OCI-LY1 (cell line): ENCODE measurements at regions not wholly inside any gene's neighbourhood (a gene's known extent, or its start where the extent isn't known, plus 50 kb on each side); places are given as distances from the start of the nearest gene placed in this dataset.

Experiments used
- H2AFZ ChIP-seq: fragments of 200-600 bp; sonication (generic), shearing (Covaris generic); 2 replicates; pipeline ENCODE4 v1.6.0; 2014; ENCODE audit warnings: antibody characterized with exemption, mild to moderate bottlenecking, low read length
- H3F3A ChIP-seq: fragments of 200-600 bp; sonication (generic), shearing (Covaris generic); 2 replicates; pipeline ENCODE4 v1.6.0; 2014; ENCODE audit warnings: mild to moderate bottlenecking, antibody characterized with exemption, low read length, moderate library complexity; ENCODE audit not compliant: insufficient read depth
- H3K27ac ChIP-seq: fragments of 200-600 bp; sonication (generic); 2 replicates; pipeline ENCODE4 v1.5.1; 2014; ENCODE audit warnings: low read length, mixed run types, mild to moderate bottlenecking, low read depth; ENCODE audit not compliant: poor library complexity, severe bottlenecking
- H3K27me3 ChIP-seq: fragments of 200-600 bp; sonication (generic); 2 replicates; pipeline ENCODE4 v1.6.0; 2014; ENCODE audit warnings: antibody characterized with exemption, mild to moderate bottlenecking, low read length, moderate library complexity; ENCODE audit not compliant: insufficient read depth
- H3K36me3 ChIP-seq: fragments of 200-600 bp; sonication (generic); 2 replicates; pipeline ENCODE4 v1.6.1; 2014; ENCODE audit warnings: mild to moderate bottlenecking, antibody characterized with exemption, low read length, moderate library complexity, mixed read lengths; ENCODE audit not compliant: insufficient read depth
- H3K4me1 ChIP-seq: fragments of 200-600 bp; sonication (generic); 2 replicates; pipeline ENCODE4 v1.5.1; 2014; ENCODE audit warnings: mild to moderate bottlenecking, low read length, moderate library complexity; ENCODE audit not compliant: insufficient read depth, severe bottlenecking
- H3K4me2 ChIP-seq: fragments of 200-600 bp; sonication (generic), shearing (Covaris generic); 2 replicates; pipeline ENCODE4 v1.6.1; 2014; ENCODE audit warnings: low read length
- H3K4me3 ChIP-seq: fragments of 200-600 bp; sonication (generic); 2 replicates; pipeline ENCODE4 v1.5.1; 2014; ENCODE audit warnings: low read length, low read depth, mild to moderate bottlenecking, mixed read lengths; ENCODE audit not compliant: poor library complexity, severe bottlenecking
- H3K79me2 ChIP-seq: fragments of 200-600 bp; shearing (Covaris generic); 2 replicates; pipeline ENCODE4 v1.6.1; 2016; ENCODE audit warnings: mixed run types, low read length, mixed read lengths; ENCODE audit not compliant: insufficient read depth
- H3K9ac ChIP-seq: fragments of 200-600 bp; sonication (generic), shearing (Covaris generic); 2 replicates; pipeline ENCODE4 v1.6.1; 2014; ENCODE audit warnings: mild to moderate bottlenecking, low read length, mixed read lengths
- H3K9me2 ChIP-seq: fragments of 200-600 bp; sonication (generic), shearing (Covaris generic); 2 replicates; pipeline ENCODE4 v1.6.1; 2014; ENCODE audit warnings: low read depth, mild to moderate bottlenecking, low read length, mixed read lengths
- H3K9me3 ChIP-seq: fragments of 200-600 bp; shearing (Covaris generic); 2 replicates; pipeline ENCODE4 v1.6.1; 2014; ENCODE audit warnings: low read length, mixed read lengths
- H4K20me1 ChIP-seq: fragments of 200-600 bp; sonication (generic), shearing (Covaris generic); 2 replicates; pipeline ENCODE4 v1.6.0; 2016; ENCODE audit warnings: mild to moderate bottlenecking, low read length; ENCODE audit not compliant: insufficient read depth
- EZH2 ChIP-seq: fragments of 200-600 bp; sonication (generic), shearing (Covaris generic); IDR thresholded peaks from 2 replicates; pipeline ENCODE4 v1.8.0; 2017; ENCODE audit warnings: borderline replicate concordance, mixed run types, mild to moderate bottlenecking, antibody characterized with exemption, low read length, moderate library complexity, mixed read lengths
- TF ChIP-seq, protein P1 (sequence below): fragments of 200-600 bp; sonication (generic), shearing (Covaris generic); IDR thresholded peaks from 2 replicates; pipeline ENCODE4 v1.5.1; 2017; ENCODE audit warnings: mild to moderate bottlenecking, antibody characterized with exemption, low read length, moderate library complexity, mixed read lengths

DNA sequence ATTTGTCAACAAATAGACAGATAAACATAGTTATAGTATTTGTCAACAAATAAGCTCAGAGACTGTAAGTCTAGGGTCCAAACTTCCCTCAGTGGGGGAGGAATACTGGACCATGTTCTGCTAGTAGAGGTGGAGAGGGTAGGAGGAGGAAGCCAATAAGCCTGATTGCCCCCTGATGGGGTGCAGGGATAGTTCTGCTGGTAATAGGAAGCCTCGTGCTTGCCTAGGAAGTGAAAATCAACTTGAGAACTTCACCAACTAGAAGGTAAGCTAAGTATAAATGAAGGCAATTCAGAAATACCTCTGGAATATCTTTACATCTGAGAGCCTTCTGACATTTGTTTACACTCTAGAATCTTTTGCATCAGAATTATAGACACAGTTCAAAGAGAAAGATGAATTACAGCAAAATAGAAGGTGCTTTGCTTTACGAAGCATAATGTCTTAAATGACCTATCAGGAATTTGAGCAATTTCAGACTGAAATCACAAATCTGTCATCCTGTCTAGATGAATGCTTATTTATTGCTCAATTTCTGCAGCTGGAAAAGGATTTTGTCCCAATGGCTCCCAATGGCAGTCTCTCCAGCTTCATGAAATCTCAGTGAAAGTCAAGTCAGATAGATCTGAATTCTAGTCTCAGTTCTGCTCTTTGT, 225.6 kb upstream of the TBC1D5 start:
- Histone ChIP-seq H3K4me2 (no peak overlapping the region), H3F3A (no peaks in the 10 kb centered on the region), H3K9ac (no peak overlapping the region), H3K79me2 (no peaks in the 10 kb centered on the region), H3K36me3 (no peaks in the 10 kb centered on the region), H3K4me3 (no peak overlapping the region), H3K9me3 (no peaks in the 10 kb centered on the region), H3K27ac (no peak overlapping the region), H4K20me1 (no peaks in the 10 kb centered on the region), H3K9me2 (no peaks in the 10 kb centered on the region), H3K4me1 (no peaks in the 10 kb centered on the region), H2AFZ (no peak overlapping the region), H3K27me3 (no peaks in the 10 kb centered on the region)
- TF ChIP-seq, protein P1, sequence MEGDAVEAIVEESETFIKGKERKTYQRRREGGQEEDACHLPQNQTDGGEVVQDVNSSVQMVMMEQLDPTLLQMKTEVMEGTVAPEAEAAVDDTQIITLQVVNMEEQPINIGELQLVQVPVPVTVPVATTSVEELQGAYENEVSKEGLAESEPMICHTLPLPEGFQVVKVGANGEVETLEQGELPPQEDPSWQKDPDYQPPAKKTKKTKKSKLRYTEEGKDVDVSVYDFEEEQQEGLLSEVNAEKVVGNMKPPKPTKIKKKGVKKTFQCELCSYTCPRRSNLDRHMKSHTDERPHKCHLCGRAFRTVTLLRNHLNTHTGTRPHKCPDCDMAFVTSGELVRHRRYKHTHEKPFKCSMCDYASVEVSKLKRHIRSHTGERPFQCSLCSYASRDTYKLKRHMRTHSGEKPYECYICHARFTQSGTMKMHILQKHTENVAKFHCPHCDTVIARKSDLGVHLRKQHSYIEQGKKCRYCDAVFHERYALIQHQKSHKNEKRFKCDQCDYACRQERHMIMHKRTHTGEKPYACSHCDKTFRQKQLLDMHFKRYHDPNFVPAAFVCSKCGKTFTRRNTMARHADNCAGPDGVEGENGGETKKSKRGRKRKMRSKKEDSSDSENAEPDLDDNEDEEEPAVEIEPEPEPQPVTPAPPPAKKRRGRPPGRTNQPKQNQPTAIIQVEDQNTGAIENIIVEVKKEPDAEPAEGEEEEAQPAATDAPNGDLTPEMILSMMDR, result no peak
- no peak for TF ChIP-seq EZH2

- no peaks in the 10 kb centered on the region for H3K36me3 ChIP-seq
- no peaks in the 10 kb centered on the region for H3K9me3 ChIP-seq
- no peaks in the 10 kb centered on the region for H3K9me2 ChIP-seq
- no peaks in the 10 kb centered on the region for H4K20me1 ChIP-seq
- no peak overlapping the region for H2AFZ ChIP-seq
- no peaks in the 10 kb centered on the region for H3K79me2 ChIP-seq
- no peak overlapping the region for H3K4me3 ChIP-seq
- H3K4me1 ChIP-seq, result no peaks in the 10 kb centered on the region
- H3K27me3 ChIP-seq, result no peaks in the 10 kb centered on the region
- H3K27ac ChIP-seq, result no peak overlapping the region
- no peak overlapping the region for H3K4me2 ChIP-seq
- H3F3A ChIP-seq, result no peaks in the 10 kb centered on the region
- no peak overlapping the region for H3K9ac ChIP-seq
- no peak for TF ChIP-seq EZH2
- TF ChIP-seq, protein P1, result no peak
Observed at GRCh38 chr3:17967111-17967510, 224.7 kb upstream of the TBC1D5 start.

DNA sequence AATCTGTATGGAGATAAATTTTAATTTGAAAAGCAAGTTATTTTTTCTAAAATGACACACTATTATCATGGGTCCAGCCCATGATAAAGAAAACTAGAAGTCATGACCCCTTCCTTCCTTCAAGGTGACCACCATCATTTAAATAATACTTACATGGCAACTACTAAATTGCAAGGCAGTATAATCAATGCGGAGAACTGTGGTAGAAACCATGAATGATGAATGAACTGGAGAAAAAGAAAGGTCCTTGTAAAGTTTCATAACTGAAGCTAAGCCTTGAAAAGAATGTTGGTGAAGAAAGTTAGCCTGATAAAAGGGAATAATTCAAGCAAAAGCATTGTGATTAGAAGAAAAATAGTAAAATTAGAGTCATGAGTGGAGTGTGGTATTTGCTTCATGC, 222.9 kb upstream of the TBC1D5 start:
- Histone ChIP-seq H3K27ac (no peak overlapping the region), H3K4me2 (no peak overlapping the region), H3F3A (no peaks in the 10 kb centered on the region), H2AFZ (no peak overlapping the region), H4K20me1 (no peaks in the 10 kb centered on the region), H3K27me3 (no peaks in the 10 kb centered on the region), H3K4me3 (no peak overlapping the region), H3K9me2 (no peaks in the 10 kb centered on the region), H3K36me3 (no peaks in the 10 kb centered on the region), H3K4me1 (no peaks in the 10 kb centered on the region), H3K9ac (no peak overlapping the region), H3K9me3 (no peaks in the 10 kb centered on the region), H3K79me2 (no peaks in the 10 kb centered on the region)
- TF ChIP-seq, protein P1, result no peak
- no peak for TF ChIP-seq EZH2
